Upper lobe of right lung (tissue), 1 donor: ENCODE measurements at regions not wholly inside any gene's neighbourhood (a gene's known extent, or its start where the extent isn't known, plus 50 kb on each side); places are given as distances from the start of the nearest gene placed in this dataset.

Experiments
- ATAC-seq: fragments of 200-7000 bp; cut with Tn5 transposase; one replicate; pipeline ENCODE4 v1.9.1; 2020; ENCODE audit warnings: mild to moderate bottlenecking, moderate library complexity
- DNase-seq: peaks from one replicate; pipeline ENCODE4 v3.0.0-alpha.2; 2020
- H3K27ac ChIP-seq: fragments of 200-600 bp; one replicate; pipeline ENCODE4 v1.8.0; 2022
- H3K27me3 ChIP-seq: fragments of 200-600 bp; one replicate; pipeline ENCODE4 v1.8.0; 2022; ENCODE audit warnings: mild to moderate bottlenecking
- H3K36me3 ChIP-seq: fragments of 200-600 bp; one replicate; pipeline ENCODE4 v1.8.0; 2022
- H3K4me1 ChIP-seq: fragments of 200-600 bp; one replicate; pipeline ENCODE4 v1.8.0; 2022
- H3K4me3 ChIP-seq: fragments of 200-600 bp; one replicate; pipeline ENCODE4 v1.8.0; 2022; ENCODE audit warnings: mild to moderate bottlenecking
- H3K9me3 ChIP-seq: fragments of 200-600 bp; one replicate; pipeline ENCODE4 v1.8.0; 2022
- CTCF ChIP-seq: fragments of 200-600 bp; IDR thresholded peaks from one replicate; pipeline ENCODE4 v1.8.0; 2022; ENCODE audit warnings: antibody characterized with exemption
- intact Hi-C: fragments of 100-400 bp; cut with DNase I; formaldehyde crosslinking; loops from one replicate; pipeline ENCODE4 v1.11.0; 2022
- donor health status: DM: no; HTN: yes; CAD: no; lungs with severe emphysema.

DNA sequence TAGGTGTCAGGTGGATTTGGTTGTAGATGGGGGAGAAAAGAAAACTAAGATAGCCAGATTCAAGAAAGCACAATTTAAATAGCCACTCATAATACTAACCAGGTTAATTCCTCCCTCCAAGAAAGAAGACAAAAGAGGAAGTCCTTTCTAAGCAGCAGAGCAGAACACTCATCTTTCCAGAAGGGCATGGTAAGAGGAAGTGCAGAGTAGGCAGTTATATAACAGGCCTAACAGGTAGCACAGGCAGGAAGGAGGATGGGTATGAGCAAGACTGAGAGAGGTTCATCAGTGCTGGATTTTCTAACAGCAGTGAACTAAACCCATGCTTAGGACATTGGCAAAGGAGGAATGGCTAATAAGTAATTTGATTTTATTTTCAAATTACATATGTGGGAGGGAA lies 517.5 kb downstream of the PLPP3 start:
- H3K4me1 ChIP-seq = peaks cover 14% of the 10 kb centered on the region
- DNase-seq (no peak), ATAC-seq (peak; percentile 59)
- no peaks in the 10 kb centered on the region for H3K9me3 ChIP-seq
- intact Hi-C loops = no loop called here
- no peak for TF ChIP-seq CTCF
- no peak overlapping the region for H3K27ac ChIP-seq
- H3K36me3 ChIP-seq = no peaks in the 10 kb centered on the region
- no peak overlapping the region for H3K4me3 ChIP-seq
- no peaks in the 10 kb centered on the region for H3K27me3 ChIP-seq

- H3K9me3 ChIP-seq = no peaks in the 10 kb centered on the region
- no peak for TF ChIP-seq CTCF
- H3K27ac ChIP-seq = no peak overlapping the region
- no peaks in the 10 kb centered on the region for H3K36me3 ChIP-seq
- H3K4me3 ChIP-seq = no peak overlapping the region
- DNase-seq = no peak
- H3K27me3 ChIP-seq = no peaks in the 10 kb centered on the region
- peaks cover 14% of the 10 kb centered on the region for H3K4me1 ChIP-seq
- intact Hi-C loops = no loop called here
- ATAC-seq = peak; percentile 33
Observed at GRCh38 chr1:56060906-56061305, 518.5 kb downstream of the PLPP3 start.

DNA sequence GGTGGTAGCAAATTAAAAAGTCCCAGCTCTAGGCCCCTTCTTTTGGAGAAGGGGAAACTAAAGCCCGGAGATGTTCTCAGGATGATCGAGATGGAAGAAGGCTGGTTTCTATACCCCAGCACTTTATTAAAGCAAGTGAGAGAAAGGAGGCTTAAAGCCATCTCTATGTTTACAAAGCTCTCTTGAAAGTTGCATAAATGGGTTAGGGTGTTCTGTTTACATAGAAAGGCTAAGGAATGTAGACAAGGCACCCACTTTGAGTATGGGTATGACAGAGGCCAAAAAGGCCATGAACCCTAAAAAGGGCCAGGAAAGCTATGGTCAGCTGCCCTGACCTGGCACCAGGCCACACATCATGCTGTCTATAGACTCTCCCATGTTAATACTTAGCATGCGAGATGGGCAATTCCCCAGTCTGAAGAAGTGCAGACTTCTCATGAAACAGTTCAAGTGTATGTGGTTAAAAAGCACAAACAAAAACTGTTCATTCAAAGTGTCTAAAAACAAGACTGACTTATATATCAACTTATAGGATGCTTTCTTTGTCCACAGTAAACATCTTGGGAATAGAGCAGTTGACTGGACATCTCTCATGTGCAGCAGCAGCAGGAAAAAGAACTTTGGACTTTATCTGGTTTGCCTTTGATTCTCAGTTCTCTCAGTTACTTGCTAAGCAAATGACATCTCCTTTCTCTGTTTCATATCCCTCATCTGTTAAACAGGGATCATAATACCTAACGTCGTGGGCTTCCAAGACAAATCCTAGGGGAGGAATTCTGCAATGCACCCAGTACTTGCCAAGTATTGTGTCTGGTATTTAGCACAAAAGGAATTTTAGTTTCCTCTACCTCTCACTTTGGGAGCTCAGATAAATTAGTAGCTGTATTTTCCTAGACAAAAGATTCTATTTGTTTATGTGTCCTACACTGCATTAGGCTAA lies 521.6 kb downstream of the PLPP3 start:
- Histone ChIP-seq H3K4me1 (peaks cover 14% of the 10 kb centered on the region), H3K36me3 (no peaks in the 10 kb centered on the region), H3K27me3 (no peaks in the 10 kb centered on the region), H3K4me3 (no peak overlapping the region), H3K9me3 (no peaks in the 10 kb centered on the region), H3K27ac (no peak overlapping the region)
- intact Hi-C loops = no loop called here
- no peak for TF ChIP-seq CTCF
- ATAC-seq (peak; percentile 43), DNase-seq (no peak)

DNA sequence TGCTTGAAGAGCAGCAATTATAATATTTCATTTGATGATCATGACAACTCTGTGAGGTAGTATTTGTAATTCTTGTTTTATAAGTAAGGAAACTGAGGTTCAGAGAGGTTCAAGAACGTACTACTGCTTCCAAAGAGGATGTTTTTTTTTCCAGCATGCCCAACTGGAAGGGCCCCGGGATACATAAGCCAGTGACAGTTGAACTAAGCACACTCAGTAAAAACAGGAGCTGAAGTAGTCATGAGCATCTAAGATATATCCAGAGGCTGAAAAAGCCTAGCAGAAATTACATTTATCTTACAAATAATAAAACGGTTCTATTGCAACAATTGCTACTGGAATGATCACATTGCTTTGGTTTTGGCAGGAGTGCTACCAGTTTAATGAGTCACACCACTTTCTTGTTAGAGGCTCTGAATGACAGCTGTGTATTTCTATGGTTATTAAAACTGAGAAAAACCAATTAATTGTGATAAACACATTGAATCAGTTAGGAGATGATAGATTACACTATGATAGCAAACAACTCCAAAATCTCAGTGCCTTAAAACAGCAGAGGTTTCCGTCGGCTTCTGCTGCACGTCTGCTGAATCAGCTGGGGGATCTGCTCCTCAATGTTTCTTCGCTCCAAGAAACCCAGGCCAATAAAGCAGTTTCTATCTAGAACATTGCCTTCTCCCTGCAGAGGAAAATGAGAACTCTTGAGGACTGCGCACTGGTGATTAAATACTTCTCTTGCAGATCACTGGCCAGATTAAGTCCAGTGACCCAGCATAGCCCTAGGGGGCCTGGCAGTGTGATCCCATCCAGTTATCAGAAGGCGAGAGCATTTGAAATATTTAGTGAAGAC lies 522.7 kb downstream of the PLPP3 start:
- intact Hi-C loops = no loop called here
- no peak for TF ChIP-seq CTCF
- Histone ChIP-seq H3K27ac (no peak overlapping the region), H3K4me1 (peaks cover 14% of the 10 kb centered on the region), H3K36me3 (no peaks in the 10 kb centered on the region), H3K4me3 (no peak overlapping the region), H3K27me3 (no peaks in the 10 kb centered on the region), H3K9me3 (no peaks in the 10 kb centered on the region)
- ATAC-seq (no peak), DNase-seq (no peak)

GRCh38 chr1:56054959-56055358 lies 524.4 kb downstream of the PLPP3 start:
- Histone ChIP-seq H3K4me1 (peaks cover 10% of the 10 kb centered on the region), H3K36me3 (no peaks in the 10 kb centered on the region), H3K4me3 (no peak overlapping the region), H3K9me3 (no peaks in the 10 kb centered on the region), H3K27me3 (no peaks in the 10 kb centered on the region), H3K27ac (no peak overlapping the region)
- ATAC-seq = no peak
- intact Hi-C loops = no loop called here
- no peak for DNase-seq
- no peak for TF ChIP-seq CTCF
